ENCODE measurements at regions not wholly inside any gene's neighbourhood (a gene's known extent, or its start where the extent isn't known, plus 50 kb on each side); places are given as distances from the start of the nearest gene placed in this dataset.

- TF ChIP-seq YY1 (IDR thresholded peaks at IDR 0.05; ENCODE audit: insufficient read depth, insufficient read length) (no peak), ZNF274 (IDR thresholded peaks at IDR 0.05; ENCODE audit: low read depth, low read length) (no peak), SUZ12 (IDR thresholded peaks at IDR 0.05; ENCODE audit: extremely low read depth, insufficient read depth, insufficient read length) (no peak)
These were observed 67.3 kb upstream of the PDZD8 start for GRCh38 chr10:117442521-117442920.
